HG02981 (cell line): ENCODE measurements at regions not wholly inside any gene's neighbourhood (a gene's known extent, or its start where the extent isn't known, plus 50 kb on each side); places are given as distances from the start of the nearest gene placed in this dataset.

ENCODE experiments used
- ATAC-seq: cut with Tn5 transposase; IDR thresholded peaks from one replicate; pipeline ENCODE4 v1.9.1; 2021; ENCODE audit warnings: mild to moderate bottlenecking, moderate library complexity; ENCODE audit not compliant: unreplicated experiment

DNA sequence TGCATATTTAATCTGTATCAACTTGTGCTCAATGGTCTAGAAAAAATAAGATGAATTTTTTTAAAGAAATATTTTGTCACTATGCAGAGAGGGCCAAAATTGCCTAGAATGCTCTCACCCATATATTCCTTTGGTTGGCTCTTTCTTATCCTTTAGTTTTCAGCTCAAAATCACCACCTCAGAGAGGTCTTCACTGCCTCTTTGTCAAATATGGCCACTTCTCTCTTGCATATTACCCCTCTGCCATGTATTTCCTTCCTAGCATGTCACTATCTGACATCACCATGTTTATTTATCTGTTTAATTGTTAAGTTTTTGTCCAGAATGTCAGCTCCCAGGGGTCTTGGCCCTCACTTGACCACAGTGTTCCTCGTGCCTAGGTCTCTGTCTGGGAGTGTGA is 535.2 kb upstream of the CDH2 start:
- no peak for ATAC-seq

- ATAC-seq, result no peak
Measured at GRCh38 chr18:28711096-28711495, 534.2 kb upstream of the CDH2 start.

DNA sequence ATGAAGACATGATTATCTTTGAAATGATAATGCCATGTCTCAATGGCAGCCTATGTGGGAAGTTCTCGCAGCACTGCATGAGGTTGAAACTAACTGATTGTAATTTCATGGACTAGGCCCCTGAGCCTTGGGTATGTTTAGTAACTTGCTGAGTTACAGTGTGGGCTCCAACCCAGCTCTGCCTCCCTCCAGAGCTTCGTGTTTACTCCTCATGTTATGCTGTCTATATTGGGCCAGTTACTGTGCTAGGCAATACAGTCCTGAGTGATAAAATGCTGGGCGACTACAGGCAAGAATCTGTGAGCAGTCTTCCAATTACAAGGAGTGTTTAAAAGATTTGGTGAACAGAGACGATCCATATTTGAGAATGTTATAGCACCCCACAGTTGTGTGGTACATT is 530.1 kb upstream of the CDH2 start:
- ATAC-seq, result no peak

DNA sequence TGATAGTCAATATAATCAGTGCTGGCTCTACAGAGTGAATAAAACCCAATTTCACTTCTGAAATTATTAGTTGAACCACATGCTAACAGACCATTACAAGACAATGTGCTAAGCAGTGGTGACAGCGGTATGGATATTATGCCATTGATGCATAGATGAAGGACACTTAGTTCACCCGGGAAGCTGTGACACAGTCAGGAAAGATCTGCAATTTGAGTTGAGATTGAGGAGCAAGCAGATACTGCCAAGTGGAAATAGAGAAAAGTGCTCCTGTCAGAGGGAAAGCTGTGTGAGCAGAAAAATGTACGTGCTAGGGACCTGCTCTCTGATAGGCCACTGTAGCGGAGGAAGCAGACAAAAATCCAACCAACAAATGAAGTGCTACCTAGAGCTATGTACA is 529.5 kb upstream of the CDH2 start:
- no peak for ATAC-seq

DNA sequence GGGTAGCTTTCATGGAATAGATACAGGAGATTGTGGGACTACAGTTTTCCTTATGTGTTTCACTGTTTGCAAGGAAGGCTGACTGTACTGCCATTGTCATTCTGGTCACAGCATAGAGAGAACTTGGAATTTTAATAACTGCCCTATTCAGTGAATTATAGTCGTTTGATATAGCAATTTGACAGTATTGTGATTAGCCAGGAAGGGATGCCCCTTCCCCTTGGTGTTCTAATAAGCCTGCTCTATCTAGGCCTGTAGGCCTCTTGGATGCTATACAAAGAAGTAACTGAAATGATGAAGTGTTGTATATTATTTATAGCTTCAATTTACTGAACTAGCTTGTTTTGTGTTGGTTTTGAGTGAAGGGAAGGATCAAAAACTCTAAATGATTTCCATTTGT is 528.6 kb upstream of the CDH2 start:
- ATAC-seq, result no peak

- no peak for ATAC-seq
Measured at GRCh38 chr18:28692337-28692736, 515.4 kb upstream of the CDH2 start.

GRCh38 chr18:28691496-28691840 is 514.5 kb upstream of the CDH2 start:
- no peak for ATAC-seq

DNA sequence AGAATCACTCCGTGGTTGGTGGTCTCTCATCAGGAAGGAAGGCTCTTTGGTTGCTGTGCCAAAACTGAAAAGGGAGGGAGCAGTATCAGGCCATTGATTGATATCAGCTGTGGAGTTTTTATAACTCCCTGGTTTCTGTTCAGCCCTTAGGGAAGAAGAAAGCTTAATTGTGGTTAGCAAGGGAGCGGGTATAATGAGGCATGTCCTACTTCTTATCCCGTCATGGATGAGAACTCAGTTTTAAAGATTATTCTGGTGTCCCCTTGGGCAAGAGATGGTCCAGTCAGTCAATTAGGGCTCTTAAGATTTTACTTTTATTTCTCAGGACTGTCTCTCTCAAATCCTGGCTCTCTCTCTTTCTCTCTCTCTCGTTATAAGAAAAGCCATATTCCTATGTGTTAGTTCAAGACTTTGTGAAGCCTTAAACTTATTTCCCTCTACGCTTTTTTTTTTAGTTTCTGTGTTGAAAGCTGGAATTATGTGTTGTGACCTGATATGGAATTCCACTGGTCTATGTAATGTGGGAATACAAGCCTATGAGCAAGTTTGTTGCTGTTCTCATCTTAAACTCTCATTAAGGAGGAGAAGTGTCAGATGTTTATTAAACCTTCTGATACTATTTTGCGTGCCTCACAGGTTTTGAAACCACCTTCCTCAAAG is 514.0 kb upstream of the CDH2 start:
- no peak for ATAC-seq

DNA sequence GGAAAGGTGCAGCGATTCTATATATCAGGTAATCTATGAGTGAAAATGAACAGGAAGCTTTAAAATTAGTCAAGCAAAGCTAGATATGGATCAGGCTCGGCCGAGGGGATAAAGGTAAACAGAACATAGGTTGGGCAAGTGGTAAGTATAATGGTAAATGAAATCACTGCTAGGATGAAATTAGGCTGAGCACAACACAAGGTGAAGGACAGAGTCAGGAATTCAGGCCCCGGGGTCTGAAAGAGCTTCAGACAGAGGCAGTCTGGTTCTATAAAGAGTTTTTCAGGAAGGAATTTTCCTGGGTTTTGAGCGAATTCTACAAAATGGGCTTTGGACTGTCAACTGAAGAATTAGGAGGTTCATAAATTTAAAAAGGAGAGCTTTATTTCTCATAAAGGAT is 513.2 kb upstream of the CDH2 start:
- no peak for ATAC-seq

GRCh38 chr18:28689588-28689987 is 512.7 kb upstream of the CDH2 start:
- ATAC-seq, result no peak

GRCh38 chr18:28684746-28685355 is 507.9 kb upstream of the CDH2 start:
- ATAC-seq, result no peak

DNA sequence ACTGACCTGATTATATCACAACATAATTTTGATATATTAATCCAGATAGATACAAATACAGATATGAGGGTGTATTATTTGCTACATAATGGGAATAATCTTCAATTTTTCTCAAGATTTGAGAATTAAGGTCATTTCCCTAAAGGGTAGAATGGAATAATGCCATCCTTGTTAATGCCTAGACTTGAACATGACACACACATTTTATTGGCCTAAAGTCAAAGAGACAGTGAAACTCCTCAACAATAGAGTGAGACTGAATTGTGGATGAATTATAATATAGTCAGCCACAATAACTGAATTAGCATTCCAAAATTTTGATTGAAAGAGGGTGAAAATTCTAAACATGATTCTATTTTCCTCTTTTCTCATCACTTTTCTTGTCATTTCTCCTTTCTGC is 506.0 kb upstream of the CDH2 start:
- ATAC-seq, result no peak

DNA sequence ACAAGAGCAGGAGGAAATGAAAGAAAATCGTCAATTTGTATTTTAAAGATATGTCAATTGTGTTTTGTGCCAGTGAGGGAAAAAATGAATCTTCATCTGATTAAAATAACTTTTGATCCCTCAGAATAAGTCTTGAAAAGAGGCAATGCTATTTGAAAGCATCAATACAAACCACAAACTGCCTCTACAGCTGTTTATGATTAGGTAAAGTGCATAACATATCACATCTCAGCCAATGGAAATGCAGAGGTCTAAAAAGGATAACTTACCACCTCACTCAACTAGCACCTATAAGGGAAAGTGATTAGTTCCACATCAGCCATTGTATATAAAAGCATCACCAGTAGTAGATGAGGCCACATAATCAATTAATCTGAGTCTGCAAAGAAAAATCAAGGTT is 492.2 kb upstream of the CDH2 start:
- ATAC-seq, result no peak

DNA sequence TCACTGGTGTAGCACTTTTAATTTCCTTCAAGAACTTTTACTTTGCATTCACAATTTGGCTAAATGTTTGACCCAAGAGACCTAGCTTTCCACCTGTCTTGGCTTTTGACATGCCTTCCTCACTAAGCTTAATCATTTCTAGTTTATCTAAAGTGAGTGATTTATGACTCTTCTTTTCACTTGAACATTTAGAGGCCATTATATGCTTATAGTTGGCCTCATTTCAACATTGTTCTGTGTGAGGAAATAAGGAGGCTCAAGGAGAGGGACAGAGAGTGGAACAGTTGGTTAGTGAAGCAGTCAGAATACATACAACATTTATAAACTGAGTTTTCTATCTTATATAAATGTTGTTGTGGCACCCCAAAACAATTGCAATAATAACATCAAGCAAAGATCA is 489.3 kb upstream of the CDH2 start:
- ATAC-seq, result no peak

GRCh38 chr18:28657961-28658360 is 481.0 kb upstream of the CDH2 start:
- ATAC-seq, result no peak

GRCh38 chr18:28652654-28653053 is 475.7 kb upstream of the CDH2 start:
- ATAC-seq, result no peak

DNA sequence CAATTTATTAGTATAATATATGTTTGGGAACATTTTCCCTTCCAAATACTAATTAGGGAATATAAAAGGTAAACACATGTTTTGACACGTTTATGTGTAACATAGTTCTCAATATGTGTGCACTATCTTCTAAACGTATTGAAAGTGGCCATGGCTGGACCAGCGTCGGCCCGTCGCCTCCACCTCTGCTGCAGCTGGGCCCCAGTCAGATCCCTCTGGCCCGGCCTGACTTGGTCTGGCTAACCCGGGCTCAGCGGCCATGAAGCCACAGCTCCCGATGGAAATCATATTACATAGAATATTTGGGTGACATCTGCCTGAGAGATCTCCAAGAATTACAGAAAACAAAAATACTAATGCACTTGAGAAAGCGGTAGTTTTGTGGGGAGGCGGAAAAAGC is 474.4 kb upstream of the CDH2 start:
- ATAC-seq, result no peak

GRCh38 chr18:28650860-28651259 is 473.9 kb upstream of the CDH2 start:
- no peak for ATAC-seq

- ATAC-seq, result no peak
Measured at GRCh38 chr18:28647961-28648360, 471.0 kb upstream of the CDH2 start.

DNA sequence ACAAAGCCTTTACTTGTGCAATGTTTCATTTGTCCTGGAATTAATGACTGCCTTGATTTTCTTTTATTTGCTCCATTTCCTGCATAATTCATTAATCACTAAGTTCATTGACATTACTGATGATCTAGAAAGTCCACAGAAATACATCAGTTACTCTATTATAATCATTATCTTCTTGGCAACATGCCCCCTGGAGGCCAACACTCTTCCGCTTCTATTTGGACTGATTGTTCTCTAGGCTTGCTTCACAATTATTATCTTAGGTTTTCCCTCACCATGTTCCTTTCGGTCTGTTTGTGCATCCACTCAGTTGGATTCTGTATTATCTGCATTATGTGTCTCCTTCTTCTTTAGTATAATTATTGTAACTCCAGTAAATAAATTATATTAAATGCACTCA is 461.0 kb upstream of the CDH2 start:
- ATAC-seq, result no peak

DNA sequence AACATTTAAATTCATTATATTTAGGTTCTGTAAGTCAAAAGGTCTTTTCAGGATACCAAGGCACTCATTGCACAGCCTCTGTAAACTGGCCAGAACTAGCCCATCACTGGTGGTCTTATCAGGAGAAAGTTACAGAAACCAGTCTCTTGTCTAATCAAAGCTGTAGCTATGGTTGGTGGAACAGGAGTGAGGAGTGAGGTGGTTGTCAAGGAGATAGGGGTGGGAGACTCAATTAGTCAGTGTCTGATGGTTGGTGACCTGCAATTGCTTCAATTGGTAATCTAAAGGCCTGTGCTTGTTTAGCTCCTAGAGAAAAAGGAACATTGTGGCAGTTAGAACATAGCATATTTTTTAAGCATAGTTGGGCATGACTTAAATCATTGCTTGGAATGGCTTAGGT is 458.6 kb upstream of the CDH2 start:
- ATAC-seq, result no peak

DNA sequence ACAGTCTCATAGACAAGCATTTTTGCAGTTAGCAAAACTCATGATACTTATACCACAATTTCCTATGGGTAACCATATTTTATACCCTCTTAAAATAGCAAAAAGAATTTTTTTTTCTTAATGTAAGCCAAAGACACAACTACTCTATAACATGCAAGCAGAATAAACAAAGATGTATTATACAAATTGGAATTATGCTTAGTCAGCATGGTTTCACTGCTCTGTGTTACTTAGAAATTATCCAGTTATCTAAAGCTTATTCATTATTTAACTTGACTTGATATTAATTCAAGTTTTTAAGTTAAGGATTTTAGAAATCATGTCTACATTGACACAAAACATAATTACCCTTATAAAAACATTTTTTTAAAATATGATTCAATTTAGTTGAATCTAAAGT is 449.8 kb upstream of the CDH2 start:
- no peak for ATAC-seq

DNA sequence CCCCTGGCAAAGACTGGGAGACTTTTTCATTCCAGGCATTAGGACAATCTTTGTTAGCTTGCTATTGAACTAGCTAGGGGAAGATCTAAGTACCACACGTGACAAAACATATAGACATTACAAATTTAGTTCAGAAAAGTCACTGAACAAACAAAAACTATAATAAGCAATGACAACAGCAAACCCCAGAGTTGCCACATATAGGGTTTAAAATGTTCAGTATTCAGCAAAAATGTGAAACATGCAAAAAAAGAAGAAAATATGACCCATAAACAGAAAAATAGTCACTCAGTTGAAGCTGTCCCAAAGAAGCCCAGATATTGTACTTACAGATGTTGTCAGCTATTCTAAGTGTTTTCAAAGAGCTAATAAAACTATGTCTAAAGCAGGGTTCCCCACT is 431.1 kb upstream of the CDH2 start:
- no peak for ATAC-seq
